K562 (cell line): ENCODE measurements at regions not wholly inside any gene's neighbourhood (a gene's known extent, or its start where the extent isn't known, plus 50 kb on each side); places are given as distances from the start of the nearest gene placed in this dataset.

ENCODE experiments used
- ATAC-seq: fragments of 200-7000 bp; cut with Tn5 transposase; 3 replicates; pipeline ENCODE4 v1.9.1; 2020; ENCODE audit warnings: moderate library complexity
- BruUV-seq: library from RNA; stranded (reverse); fragments of 400-500 nt; replicated peaks from 2 replicates; lab custom pipeline; 2021; lab: Mats Ljungman, UMichigan
- CTCF ChIA-PET: fragments of 300-600 bp; formaldehyde crosslinking; extraction: SDS; loops from one replicate; lab custom pipeline; 2021; ENCODE audit warnings: low intra/inter-chr PET ratio; lab: Yijun Ruan, JAX
- POLR2A ChIA-PET: fragments of 300-600, 350-650 bp; sonication (Branson Sonifier 250); formaldehyde crosslinking; extraction: SDS; loops from one replicate; lab custom pipeline; 2021; ENCODE audit warnings: antibody characterized with exemption, inconsistent platforms; lab: Yijun Ruan, JAX
- DNase-seq, 4 experiments: peaks; one replicate each; pipeline versions ENCODE4 v3.0.0 to v3.0.0-alpha.2; 2011 to 2018; ENCODE audit warnings: low spot score in 3 of 4, mixed read lengths in 3 of 4; ENCODE audit errors: extremely low read depth in 1 of 4
- FAIRE-seq: peaks from 2 replicates; lab custom pipeline; 2011; peaks lifted over from hg19 to GRCh38; lab: Jason Lieb, UNC
- H2AFZ ChIP-seq: 2 replicates; pipeline ENCODE4 v1.6.0; 2011; ENCODE audit warnings: low read depth, low read length, control low read depth, inconsistent platforms
- H3K27ac ChIP-seq: fragments of 200-600 bp; 3 replicates; pipeline ENCODE4 v1.8.0; 2011; ENCODE audit warnings: low read depth, mild to moderate bottlenecking, control low read depth, inconsistent platforms, low read length, moderate library complexity, mixed read lengths; ENCODE audit errors: extremely low read depth
- H3K27me3 ChIP-seq, 2 experiments: fragments of 300-600 bp in 1 of 2; 2 replicates in 1 of 2; 3 replicates in 1 of 2; pipeline versions ENCODE4 v1.6.0 to v1.8.0; 2011; ENCODE audit warnings: inconsistent platforms in 2 of 2, low read length in 2 of 2, mild to moderate bottlenecking in 1 of 2, mixed read lengths in 1 of 2, moderate library complexity in 1 of 2; ENCODE audit not compliant: control insufficient read depth in 2 of 2, insufficient read depth in 2 of 2
- H3K36me3 ChIP-seq: fragments of 300-600 bp; 3 replicates; pipeline ENCODE4 v1.8.0; 2011; ENCODE audit warnings: mild to moderate bottlenecking, low read length, inconsistent platforms; ENCODE audit not compliant: control insufficient read depth, insufficient read depth
- H3K4me1 ChIP-seq, 2 experiments: fragments of 200-600 bp in 1 of 2; replicated peaks in 1 of 2; 2 replicates in 1 of 2; 3 replicates in 1 of 2; pipeline versions ENCODE4 v1.5.1 to v1.8.0; 2011; ENCODE audit warnings: inconsistent platforms in 2 of 2, low read length in 2 of 2, mild to moderate bottlenecking in 1 of 2, mixed read lengths in 1 of 2, moderate library complexity in 1 of 2; ENCODE audit not compliant: control insufficient read depth in 2 of 2, insufficient read depth in 2 of 2
- H3K4me2 ChIP-seq: 2 replicates; pipeline ENCODE4 v1.6.1; 2011; ENCODE audit warnings: low read length, control low read depth, inconsistent platforms, mixed read lengths; ENCODE audit not compliant: insufficient read depth
- H3K4me3 ChIP-seq: fragments of 200-600 bp; sonication (generic), shearing (Covaris generic); 2 replicates; pipeline ENCODE4 v1.5.1; 2016; ENCODE audit warnings: control low read depth, inconsistent platforms
- H3K79me2 ChIP-seq: fragments of 200-600 bp; 3 replicates; pipeline ENCODE4 v1.8.0; 2011; ENCODE audit warnings: low read length, inconsistent platforms; ENCODE audit not compliant: control insufficient read depth, insufficient read depth
- H3K9ac ChIP-seq, 2 experiments: 2 replicates each; pipeline versions ENCODE4 v1.6.0 to v1.6.1; 2011; ENCODE audit warnings: low read depth in 2 of 2, low read length in 2 of 2, control low read depth in 1 of 2, inconsistent platforms in 1 of 2, mild to moderate bottlenecking in 1 of 2, mixed read lengths in 1 of 2; ENCODE audit not compliant: insufficient read depth in 1 of 2
- H3K9me1 ChIP-seq: one replicate; pipeline ENCODE4 v1.6.0; 2011; ENCODE audit warnings: inconsistent platforms, mild to moderate bottlenecking, low read length, moderate library complexity; ENCODE audit not compliant: control insufficient read depth, insufficient read depth
- H3K9me3 ChIP-seq: replicated peaks from 2 replicates; pipeline ENCODE4 v1.5.1; 2011; ENCODE audit warnings: low read depth, low read length, inconsistent platforms; ENCODE audit not compliant: control insufficient read depth, insufficient read depth
- H4K20me1 ChIP-seq: replicated peaks from 2 replicates; pipeline ENCODE4 v1.6.1; 2011; ENCODE audit warnings: low read length, inconsistent platforms, mixed read lengths; ENCODE audit not compliant: control insufficient read depth, insufficient read depth
- BRCA1 ChIP-seq, 2 experiments: fragments of 450-650 bp in 1 of 2; sonication (generic) in 1 of 2; formaldehyde crosslinking in 1 of 2; IDR thresholded peaks; 2 replicates each; pipeline versions ENCODE4 v1.5.0 to v1.6.1; 2017 to 2020; ENCODE audit warnings: mild to moderate bottlenecking in 1 of 2, missing genetic modification reagents in 1 of 2
- DACH1 ChIP-seq: fragments of 450-650 bp; IDR thresholded peaks from 2 replicates; pipeline ENCODE4 v1.6.1; 2018; ENCODE audit not compliant: partially characterized antibody
- EP300 ChIP-seq: IDR thresholded peaks from 2 replicates; pipeline ENCODE4 v1.6.1; 2012; ENCODE audit warnings: low read length, improper control_type of control experiment
- EZH2 ChIP-seq: IDR thresholded peaks from 2 replicates; pipeline ENCODE4 v1.6.1; 2012; ENCODE audit warnings: low read depth, mild to moderate bottlenecking, inconsistent platforms, low read length, borderline replicate concordance
- GABPA ChIP-seq: fragments of 200-800 bp; sonication (Bioruptor generic); conservative IDR thresholded peaks from 2 replicates; pipeline ENCODE4 v1.6.1; 2016; ENCODE audit warnings: low read depth, missing genetic modification characterization, missing compliant biosample characterization
- HINFP ChIP-seq: fragments of 450-650 bp; conservative IDR thresholded peaks from 2 replicates; pipeline ENCODE4 v1.6.1; 2016; ENCODE audit warnings: missing genetic modification characterization, low read depth, mild to moderate bottlenecking, control low read depth, missing compliant biosample characterization
- PKNOX1 ChIP-seq: fragments of 450-650 bp; IDR thresholded peaks from 2 replicates; pipeline ENCODE4 v1.6.1; 2016
- PML ChIP-seq: IDR thresholded peaks from 2 replicates; pipeline ENCODE4 v1.6.1; 2012; ENCODE audit warnings: low read length, inconsistent platforms
- SMARCB1 ChIP-seq: IDR thresholded peaks from 2 replicates; pipeline ENCODE4 v1.6.1; 2011; ENCODE audit warnings: improper control_type of control experiment, low read depth; ENCODE audit not compliant: insufficient read length
- SNAPC5 ChIP-seq: fragments of 250-450 bp; sonication (Bioruptor Pico); IDR thresholded peaks from 2 replicates; pipeline ENCODE4 v1.8.0; 2021; ENCODE audit warnings: moderate library complexity, mild to moderate bottlenecking, inconsistent platforms
- STAT5A ChIP-seq: IDR thresholded peaks from 2 replicates; pipeline ENCODE4 v1.6.1; 2012; ENCODE audit warnings: low read length, inconsistent platforms, borderline replicate concordance
- TFAP4 ChIP-seq: sonication (generic); formaldehyde crosslinking; IDR thresholded peaks from 2 replicates; pipeline ENCODE4 v1.8.0; 2022; ENCODE audit warnings: missing genetic modification reagents, mild to moderate bottlenecking, moderate library complexity, borderline replicate concordance
- ZFP1 ChIP-seq: fragments of 450-650 bp; formaldehyde crosslinking; IDR thresholded peaks from 2 replicates; pipeline ENCODE4 v1.4.0; 2020; ENCODE audit warnings: mild to moderate bottlenecking, mixed read lengths
- ZNF134 ChIP-seq: fragments of 250-450 bp; sonication (Bioruptor Pico); conservative IDR thresholded peaks from 2 replicates; pipeline ENCODE4 v1.4.0; 2020
- ZNF280B ChIP-seq: fragments of 250-450 bp; sonication (Bioruptor Pico); IDR thresholded peaks from 2 replicates; pipeline ENCODE4 v1.5.1; 2021; ENCODE audit warnings: mild to moderate bottlenecking
- ZNF398 ChIP-seq: fragments of 250-450 bp; sonication (Bioruptor Pico); IDR thresholded peaks from 2 replicates; pipeline ENCODE4 v1.8.0; 2021; ENCODE audit warnings: moderate library complexity, mild to moderate bottlenecking, inconsistent platforms
- ZNF830 ChIP-seq: fragments of 250-450 bp; sonication (Bioruptor Pico); IDR thresholded peaks from 2 replicates; pipeline ENCODE4 v1.5.0; 2021; ENCODE audit warnings: mild to moderate bottlenecking
- WGBS: fragments of 100-300 bp; shearing (Covaris generic); methylation state at CpG from one replicate; pipeline ENCODE4 v1.1.6; 2016; ENCODE audit warnings: low coverage, mixed read lengths; ENCODE audit not compliant: insufficient coverage; ENCODE audit errors: missing lambda C conversion rate; 5-methylcytosine and 5-hydroxymethylcytosine counted together
- in situ Hi-C: fragments of 300-500 bp; cut with MboI; formaldehyde crosslinking; loops from 4 replicates; pipeline ENCODE4 v1.15.0; 2018; ENCODE audit warnings: inconsistent platforms, mixed read lengths
- intact Hi-C: fragments of 100-400 bp; cut with micrococcal nuclease; formaldehyde crosslinking; loops from 2 replicates; pipeline ENCODE4 v1.14.2; 2022

- WGBS: 0% methylated on average over 3 of the region's 3 CpGs
- no TSS peak for BruUV-seq
- no peak for ATAC-seq
- TF ChIP-seq ZNF134: no peak
- no peak for TF ChIP-seq SNAPC5
- TF ChIP-seq ZFP1 (CRISPR knock-in tag): no peak
- TF ChIP-seq ZNF830 (CRISPR knock-in tag): no peak
- TF ChIP-seq STAT5A: no peak
- TF ChIP-seq EZH2: no peak
- no peak for TF ChIP-seq SMARCB1
- no peak for TF ChIP-seq GABPA (tag)
- no peak for TF ChIP-seq ZNF398 (CRISPR knock-in tag)
- TF ChIP-seq ZNF280B (CRISPR knock-in tag): no peak
- TF ChIP-seq PML: no peak
- TF ChIP-seq BRCA1 (IDR thresholded peaks at IDR 0.05): no peak
- no peak for TF ChIP-seq BRCA1 (CRISPR knock-in tag; IDR thresholded peaks at IDR 0.05)
- no peak for TF ChIP-seq TFAP4 (CRISPR knock-in tag)
- TF ChIP-seq PKNOX1: no peak
- TF ChIP-seq EP300: no peak
- no peak for TF ChIP-seq DACH1
- no peak for TF ChIP-seq HINFP (tag)
Measured at GRCh38 chr7:9349625-9350024, 916.2 kb downstream of the NXPH1 start.

More at GRCh38 chr7:9349625-9350024, 916.2 kb downstream of the NXPH1 start:
- FAIRE-seq (no peak), DNase-seq (no peak)
- H3K27ac ChIP-seq: no peak overlapping the region
- no peak overlapping the region for H3K4me3 ChIP-seq
- H3K4me1 ChIP-seq: no peaks in the 10 kb centered on the region
- H3K36me3 ChIP-seq: no peaks in the 10 kb centered on the region
- intact Hi-C loops (no loop called here), in situ Hi-C loops (no loop called here)
- H2AFZ ChIP-seq: no peak overlapping the region
- no peak overlapping the region for H3K9ac ChIP-seq
- CTCF ChIA-PET: no interaction called here
- no peaks in the 10 kb centered on the region for H3K9me1 ChIP-seq
- H3K27me3 ChIP-seq: no peaks in the 10 kb centered on the region
- H3K4me2 ChIP-seq: no peak overlapping the region
- no peaks in the 10 kb centered on the region for H4K20me1 ChIP-seq
- POLR2A ChIA-PET: no interaction called here
- no peaks in the 10 kb centered on the region for H3K9me3 ChIP-seq
- no peaks in the 10 kb centered on the region for H3K79me2 ChIP-seq
